GM21717 (cell line): ENCODE measurements at regions not wholly inside any gene's neighbourhood (a gene's known extent, or its start where the extent isn't known, plus 50 kb on each side); places are given as distances from the start of the nearest gene placed in this dataset.

Source experiments
- ATAC-seq: cut with Tn5 transposase; IDR thresholded peaks from one replicate; pipeline ENCODE4 v1.9.1; 2021; ENCODE audit warnings: mild to moderate bottlenecking, moderate library complexity; ENCODE audit not compliant: unreplicated experiment

- ATAC-seq: no peak
These were observed 132.3 kb downstream of the TINAG start for GRCh38 chr6:54440549-54440948.

DNA sequence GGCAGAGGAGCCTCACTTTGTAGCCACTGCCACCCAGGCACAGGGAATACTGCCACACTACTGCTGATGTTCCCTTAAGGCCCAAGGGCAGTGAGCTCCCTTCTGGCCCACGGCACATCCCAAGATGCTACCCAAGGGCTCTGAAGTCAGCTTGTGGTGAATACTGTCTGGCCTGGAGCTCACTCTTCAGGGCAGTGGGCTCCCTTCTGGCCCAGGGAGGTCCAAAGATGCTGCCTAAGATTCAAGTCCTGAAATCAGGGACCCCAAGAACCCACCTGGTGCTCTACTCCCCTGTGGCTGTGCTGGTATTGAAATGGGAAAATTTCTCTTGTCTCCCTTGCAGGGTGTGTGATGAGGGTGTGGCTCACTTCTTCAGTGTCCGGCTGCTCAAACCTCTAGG, 132.8 kb downstream of the TINAG start:
- no peak for ATAC-seq

DNA sequence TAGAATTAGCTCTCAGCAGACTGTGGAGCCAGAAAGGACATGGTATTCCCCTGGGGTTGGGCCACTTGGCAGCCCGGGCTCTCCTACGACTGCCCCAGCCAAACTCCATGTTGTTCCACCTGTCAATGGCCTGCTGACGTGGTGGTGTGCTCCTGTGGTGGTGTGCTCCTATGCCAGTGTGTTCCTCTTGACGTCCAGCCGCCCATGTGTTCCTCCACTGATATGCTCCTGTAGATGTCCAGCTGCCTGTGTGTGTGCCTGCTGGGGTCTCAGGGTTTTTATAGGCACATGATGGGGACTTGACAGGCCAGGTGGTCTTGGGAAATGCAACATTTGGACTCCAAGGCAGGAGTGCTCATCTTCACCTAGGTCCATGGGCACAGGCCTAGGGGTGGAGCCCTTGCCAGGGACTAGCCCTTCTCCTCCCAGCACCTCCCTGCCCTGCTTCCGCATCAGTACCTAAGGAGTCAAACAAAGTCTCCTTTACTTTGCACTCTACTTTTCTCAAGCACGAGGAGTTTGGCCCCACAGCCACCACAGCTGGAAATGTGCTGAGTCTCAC, 133.5 kb downstream of the TINAG start:
- no peak for ATAC-seq

- ATAC-seq: no peak
These were observed 137.0 kb downstream of the TINAG start for GRCh38 chr6:54445207-54445606.

- ATAC-seq: no peak
These were observed 140.4 kb downstream of the TINAG start for GRCh38 chr6:54448617-54449016.

DNA sequence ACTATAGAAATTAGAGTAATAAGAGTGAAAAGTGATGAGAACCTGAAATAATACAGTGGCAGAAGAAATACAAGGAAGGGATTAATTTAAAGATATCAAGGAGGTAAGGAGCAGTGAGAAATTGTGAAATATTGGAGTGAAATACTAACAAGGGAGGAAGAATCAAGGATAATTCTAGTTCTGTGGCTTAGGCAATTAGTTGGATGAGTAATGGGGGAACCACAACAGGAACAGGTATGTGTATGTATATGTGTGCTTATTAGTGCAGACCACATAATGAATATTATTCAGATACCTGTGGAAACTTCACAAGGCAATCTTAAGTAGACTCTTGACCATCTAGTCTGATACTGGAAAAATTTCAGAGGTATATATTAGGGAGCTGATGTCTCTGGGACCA, 143.3 kb downstream of the TINAG start:
- ATAC-seq: no peak

- no peak for ATAC-seq
These were observed 155.2 kb downstream of the TINAG start for GRCh38 chr6:54463354-54464024.

DNA sequence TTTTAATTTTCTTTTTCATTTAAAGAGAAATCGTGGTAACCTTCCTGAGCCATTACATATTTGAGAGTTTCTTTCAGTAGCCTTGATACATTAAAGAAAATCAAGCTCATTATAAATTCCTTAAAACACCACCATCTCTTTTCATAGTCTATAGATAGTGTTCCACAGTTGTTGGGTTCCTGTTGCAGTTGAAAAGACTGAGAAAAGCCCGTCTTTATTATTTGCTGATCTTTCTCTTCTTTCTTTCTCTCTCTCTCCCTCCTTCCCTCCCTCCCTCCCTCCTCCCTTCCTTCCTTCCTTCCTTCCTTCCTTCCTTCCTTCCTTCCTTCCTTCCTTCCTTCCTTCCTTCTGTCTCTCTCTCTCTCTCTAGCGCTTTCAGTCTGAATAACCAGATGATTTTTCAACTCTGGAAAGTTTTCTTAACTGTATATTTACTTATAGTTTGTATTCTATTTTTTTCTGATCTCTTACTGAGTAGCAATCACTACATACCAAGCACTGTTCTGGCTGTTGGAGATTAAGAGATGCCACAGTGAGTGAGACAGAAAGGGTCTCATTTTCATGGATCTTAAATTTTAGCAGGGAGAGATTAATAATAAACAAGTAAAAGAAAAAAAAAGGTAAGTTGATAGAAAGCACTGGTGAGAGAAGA, 157.5 kb downstream of the TINAG start:
- ATAC-seq: no peak

DNA sequence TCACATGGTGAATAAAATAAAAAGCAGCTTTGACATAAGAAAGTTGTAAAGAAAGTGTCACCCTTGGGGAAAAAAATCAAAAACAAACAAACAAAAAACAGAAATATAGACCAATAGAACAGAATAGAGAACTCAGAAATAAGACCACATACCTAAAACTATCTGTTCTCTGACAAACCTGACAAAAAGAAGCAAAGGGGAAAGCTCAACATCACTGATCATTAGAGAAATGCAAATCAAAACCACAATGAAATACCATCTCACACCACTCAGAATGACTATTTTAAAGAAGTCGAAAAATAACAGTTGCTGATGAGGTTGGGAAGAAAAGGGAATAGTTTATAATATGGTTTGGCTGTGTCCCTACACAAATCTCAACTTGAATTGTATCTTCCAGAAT, 159.1 kb downstream of the TINAG start:
- ATAC-seq: no peak

DNA sequence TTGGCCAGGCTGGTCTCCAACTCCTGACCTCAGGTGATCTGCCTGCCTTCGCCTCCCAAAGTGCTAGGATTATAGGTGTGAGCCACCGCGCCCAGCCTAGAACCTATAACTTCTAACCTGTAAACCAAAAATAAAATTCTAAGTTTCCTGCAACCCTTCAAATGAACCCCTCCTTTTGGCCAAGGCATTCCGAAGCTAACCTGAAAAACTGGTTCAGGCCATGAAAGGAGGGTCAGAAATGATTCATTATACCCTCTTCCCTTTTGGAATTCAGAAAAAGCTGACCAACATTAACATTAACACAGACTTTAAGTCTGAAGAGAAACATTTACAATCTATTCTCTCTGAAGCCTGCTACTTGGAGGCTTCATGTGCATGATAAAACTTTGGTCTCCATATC, 165.1 kb downstream of the TINAG start:
- ATAC-seq: no peak

DNA sequence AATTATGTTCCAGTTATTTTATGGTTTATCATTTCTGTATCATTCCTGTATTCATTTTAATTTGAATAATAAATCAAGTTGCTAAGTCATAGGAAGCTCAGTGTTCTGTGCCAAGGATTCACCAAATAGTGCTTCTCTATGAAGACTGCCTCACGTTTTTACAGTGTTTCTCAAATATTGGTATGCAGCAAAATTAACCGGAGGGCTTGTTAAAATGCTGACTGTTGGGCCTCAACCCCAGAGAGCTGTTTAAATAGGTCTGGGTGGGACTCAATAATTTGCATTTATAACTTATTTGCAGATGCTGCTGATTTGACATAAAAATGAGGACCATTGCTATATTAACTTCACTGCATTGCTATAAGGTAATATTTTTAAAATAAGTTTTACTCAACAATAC, 166.7 kb downstream of the TINAG start:
- ATAC-seq: no peak

- ATAC-seq: no peak
These were observed 172.8 kb downstream of the TINAG start for GRCh38 chr6:54481091-54481490.

DNA sequence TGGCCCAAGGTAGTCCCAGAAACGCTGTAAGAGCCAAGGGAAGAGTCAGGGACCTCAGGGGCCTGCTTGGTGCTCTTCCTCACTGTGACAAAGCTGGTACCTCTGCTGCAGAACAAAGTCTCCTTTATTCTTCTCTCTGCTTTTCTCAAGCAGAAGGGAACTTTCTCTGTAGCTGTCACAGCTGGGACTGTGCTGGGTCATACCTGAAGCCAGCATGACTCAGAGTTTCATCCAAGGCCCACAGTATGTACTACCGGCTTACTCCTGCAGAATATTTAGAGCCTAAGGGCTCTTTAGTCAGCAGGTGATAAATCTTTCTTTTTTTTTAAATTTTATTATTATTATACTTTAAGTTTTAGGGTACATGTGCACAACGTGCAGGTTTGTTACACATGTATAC, 183.2 kb downstream of the TINAG start:
- ATAC-seq: no peak

DNA sequence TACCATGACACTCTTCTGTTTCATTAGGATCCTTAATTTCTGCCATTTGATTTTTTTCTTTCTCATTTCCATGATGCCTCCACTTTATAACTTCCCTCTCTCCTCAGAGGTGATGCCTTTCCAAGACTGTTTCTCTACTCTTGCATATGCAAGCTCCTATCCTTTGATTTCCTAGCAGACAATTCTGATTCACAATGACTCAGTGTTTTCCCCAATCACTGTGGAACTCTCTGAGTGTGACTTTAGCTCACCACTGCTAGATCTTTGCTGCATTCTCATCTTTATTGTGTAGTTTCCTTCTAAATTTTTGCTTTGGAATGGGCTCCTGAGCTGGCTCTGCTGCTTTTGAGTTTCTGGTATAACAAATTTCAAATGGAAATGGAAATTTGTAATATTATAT, 184.9 kb downstream of the TINAG start:
- ATAC-seq: no peak

- ATAC-seq: no peak
These were observed 194.9 kb downstream of the TINAG start for GRCh38 chr6:54503144-54503543.

GRCh38 chr6:54515013-54515412, 206.8 kb downstream of the TINAG start:
- no peak for ATAC-seq

DNA sequence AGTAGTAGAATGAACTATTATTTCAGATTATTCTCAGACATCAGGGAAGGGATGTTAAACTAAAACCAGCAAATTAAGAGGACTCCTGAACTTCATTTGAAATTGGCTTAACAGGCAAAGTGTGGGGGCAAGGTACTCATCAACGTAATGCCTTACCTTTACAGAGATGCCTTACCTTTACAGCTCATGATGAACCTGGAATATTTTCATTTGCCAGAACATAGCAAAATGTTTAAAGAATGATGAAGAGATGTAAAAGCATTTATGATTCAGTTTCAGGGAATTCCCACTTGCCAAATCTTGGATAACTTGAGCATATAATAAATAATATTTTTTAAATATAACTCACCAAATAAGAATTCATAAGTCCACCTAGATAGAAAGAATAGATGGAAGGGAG, 207.5 kb downstream of the TINAG start:
- ATAC-seq: no peak

- no peak for ATAC-seq
These were observed 208.1 kb downstream of the TINAG start for GRCh38 chr6:54516321-54516720.

GRCh38 chr6:54519161-54519560, 210.9 kb downstream of the TINAG start:
- no peak for ATAC-seq

DNA sequence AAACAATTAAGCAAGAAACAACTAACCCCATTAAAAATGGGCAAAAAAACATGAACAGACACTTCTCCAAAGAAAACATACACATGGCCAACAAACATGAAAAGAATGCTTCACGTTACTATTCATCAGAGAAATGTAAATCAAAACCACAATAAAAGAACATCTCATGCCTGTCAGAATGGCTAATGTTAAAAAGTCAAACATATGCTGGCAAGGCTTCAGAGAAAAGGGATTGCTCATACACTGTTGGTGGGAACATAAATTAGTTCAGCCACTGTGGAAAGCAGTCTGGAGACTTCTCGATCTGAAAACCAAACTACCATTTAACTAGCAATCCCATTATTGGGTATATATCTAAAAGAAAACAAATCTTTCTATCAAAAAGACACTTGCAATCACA, 217.5 kb downstream of the TINAG start:
- no peak for ATAC-seq

- no peak for ATAC-seq
These were observed 225.3 kb downstream of the TINAG start for GRCh38 chr6:54533567-54533966.

DNA sequence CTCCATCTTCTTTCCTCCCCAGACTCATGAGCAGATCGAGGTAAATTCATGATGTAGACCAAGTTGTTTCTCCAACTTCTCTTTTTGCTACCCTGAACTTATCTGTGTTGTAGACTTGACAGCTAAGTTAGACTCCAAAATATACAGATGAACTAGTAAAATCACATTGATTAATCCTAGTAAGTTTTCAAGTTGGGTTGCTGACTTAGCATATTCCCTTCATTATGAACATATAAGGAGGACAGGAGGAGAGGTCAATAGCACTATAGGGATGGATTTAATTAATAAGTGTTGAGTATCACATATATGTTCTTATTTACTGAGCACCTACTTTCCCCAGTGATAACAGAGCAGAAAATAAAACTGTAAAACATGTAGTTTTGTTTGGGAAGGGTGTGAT, 227.3 kb downstream of the TINAG start:
- no peak for ATAC-seq

- ATAC-seq: no peak
These were observed 233.3 kb downstream of the TINAG start for GRCh38 chr6:54541541-54541940.
